H1 (cell line): ENCODE measurements at regions not wholly inside any gene's neighbourhood (a gene's known extent, or its start where the extent isn't known, plus 50 kb on each side); places are given as distances from the start of the nearest gene placed in this dataset.

Experiments
- CTCF ChIA-PET: fragments of 300-600 bp; sonication (Branson Sonifier 250); formaldehyde crosslinking; loops from one replicate; lab custom pipeline; 2021; ENCODE audit not compliant: partially characterized antibody; lab: Charles Lee
- POLR2A ChIA-PET: fragments of 300-600 bp; sonication (Branson Sonifier 250); formaldehyde crosslinking; loops from one replicate; lab custom pipeline; 2021; ENCODE audit warnings: inconsistent platforms; ENCODE audit not compliant: partially characterized antibody; lab: Charles Lee
- DNase-seq, 2 experiments: peaks; one replicate each; pipeline versions ENCODE4 v3.0.0 to v3.0.0-alpha.2; 2010 to 2022; ENCODE audit warnings: low spot score in 2 of 2, low read depth in 1 of 2, mixed read lengths in 1 of 2
- FAIRE-seq: peaks from 2 replicates; lab custom pipeline; 2011; peaks lifted over from hg19 to GRCh38; lab: Jason Lieb, UNC
- H2AFZ ChIP-seq: 2 replicates; pipeline ENCODE4 v1.8.1; 2012; ENCODE audit warnings: low read length, inconsistent platforms
- H2AK5ac ChIP-seq: 2 replicates; pipeline ENCODE4 v1.6.1; 2013; ENCODE audit warnings: low read depth, low read length
- H2BK120ac ChIP-seq: replicated peaks from 2 replicates; pipeline ENCODE3; 2013; ENCODE audit warnings: low read depth, low read length, inconsistent platforms
- H2BK12ac ChIP-seq: 2 replicates; pipeline ENCODE4 v1.6.1; 2013; ENCODE audit warnings: low read depth, low read length
- H2BK15ac ChIP-seq: 2 replicates; pipeline ENCODE4 v1.6.1; 2013; ENCODE audit warnings: low read length
- H2BK20ac ChIP-seq: 2 replicates; pipeline ENCODE4 v1.6.1; 2013; ENCODE audit warnings: low read length
- H2BK5ac ChIP-seq: 2 replicates; pipeline ENCODE4 v1.6.1; 2013; ENCODE audit warnings: low read depth, low read length
- H3K14ac ChIP-seq: 2 replicates; pipeline ENCODE4 v1.6.1; 2013; ENCODE audit warnings: inconsistent platforms; ENCODE audit not compliant: insufficient read length
- H3K18ac ChIP-seq: 2 replicates; pipeline ENCODE4 v1.6.1; 2013; ENCODE audit warnings: low read length; ENCODE audit errors: extremely low read depth
- H3K23ac ChIP-seq: 2 replicates; pipeline ENCODE4 v1.6.1; 2013; ENCODE audit warnings: inconsistent platforms; ENCODE audit not compliant: insufficient read length
- H3K23me2 ChIP-seq: 2 replicates; pipeline ENCODE4 v1.6.1; 2013; ENCODE audit warnings: low read depth, low read length
- H3K27ac ChIP-seq: 2 replicates; pipeline ENCODE4 v1.6.1; 2011; ENCODE audit warnings: low read depth, low read length, inconsistent platforms
- H3K27me3 ChIP-seq, 4 experiments: replicated peaks in 1 of 4; 1 replicate in 1 of 4; 2 replicates in 3 of 4; pipeline versions ENCODE4 v1.6.1 to v1.8.1; 2011 to 2013; ENCODE audit warnings: low read length in 3 of 4, mild to moderate bottlenecking in 3 of 4, inconsistent platforms in 2 of 4, mixed read lengths in 2 of 4, moderate library complexity in 1 of 4; ENCODE audit not compliant: control insufficient read depth in 3 of 4, insufficient read depth in 3 of 4; ENCODE audit errors: extremely low read depth in 1 of 4
- H3K36me3 ChIP-seq, 4 experiments: 2 replicates each; pipeline versions ENCODE4 v1.6.1 to v1.8.1; 2011 to 2013; ENCODE audit warnings: mild to moderate bottlenecking in 4 of 4, low read length in 3 of 4, moderate library complexity in 2 of 4, control low read depth in 1 of 4, inconsistent platforms in 1 of 4; ENCODE audit not compliant: insufficient read depth in 4 of 4, control insufficient read depth in 2 of 4
- H3K4ac ChIP-seq: replicated peaks from 2 replicates; pipeline ENCODE3; 2013; ENCODE audit warnings: low read length, low read depth, mixed read lengths, inconsistent platforms; ENCODE audit not compliant: insufficient read length
- H3K4me1 ChIP-seq, 4 experiments: replicated peaks in 1 of 4; 1 replicate in 1 of 4; 2 replicates in 3 of 4; pipeline versions ENCODE4 v1.6.1 to v1.8.1; 2011 to 2013; ENCODE audit warnings: low read length in 3 of 4, inconsistent platforms in 2 of 4, mixed read lengths in 1 of 4; ENCODE audit not compliant: insufficient read depth in 4 of 4, control insufficient read depth in 3 of 4
- H3K4me2 ChIP-seq, 2 experiments: 2 replicates each; pipeline versions ENCODE4 v1.6.1 to v1.8.1; 2011 to 2013; ENCODE audit warnings: low read depth in 2 of 2, low read length in 2 of 2, control low read depth in 1 of 2, inconsistent platforms in 1 of 2, mild to moderate bottlenecking in 1 of 2; ENCODE audit not compliant: insufficient read depth in 1 of 2
- H3K4me3 ChIP-seq, 4 experiments: fragments of 200-600, 300-600 bp in 1 of 4; sonication (generic), shearing (Covaris generic), sonication (Bioruptor Twin) in 1 of 4; 2 replicates each; pipeline versions ENCODE4 v1.5.1 to v1.8.1; 2011 to 2016; ENCODE audit warnings: low read length in 4 of 4, low read depth in 3 of 4, control low read depth in 2 of 4, inconsistent platforms in 2 of 4, mild to moderate bottlenecking in 2 of 4, mixed read lengths in 1 of 4, moderate library complexity in 1 of 4; ENCODE audit not compliant: insufficient read depth in 2 of 4; ENCODE audit errors: extremely low read depth in 1 of 4
- H3K56ac ChIP-seq: replicated peaks from 2 replicates; pipeline ENCODE3; 2013; ENCODE audit warnings: low read depth, mild to moderate bottlenecking, mixed read lengths, low read length, inconsistent platforms; ENCODE audit not compliant: insufficient read length
- H3K79me1 ChIP-seq: 2 replicates; pipeline ENCODE4 v1.6.1; 2013; ENCODE audit warnings: low read depth, low read length, control low read depth
- H3K79me2 ChIP-seq, 2 experiments: 2 replicates each; pipeline versions ENCODE4 v1.6.1 to v1.8.1; 2012 to 2013; ENCODE audit warnings: low read length in 2 of 2, mild to moderate bottlenecking in 2 of 2, inconsistent platforms in 1 of 2; ENCODE audit not compliant: insufficient read depth in 2 of 2, control insufficient read depth in 1 of 2
- H3K9ac ChIP-seq, 4 experiments: replicated peaks in 1 of 4; 1 replicate in 1 of 4; 2 replicates in 3 of 4; pipeline versions ENCODE4 v1.6.1 to v1.8.1; 2011 to 2013; ENCODE audit warnings: low read depth in 3 of 4, low read length in 3 of 4, control low read depth in 2 of 4, mild to moderate bottlenecking in 2 of 4, moderate library complexity in 2 of 4, inconsistent platforms in 1 of 4; ENCODE audit errors: extremely low read depth in 1 of 4
- H3K9me3 ChIP-seq, 2 experiments: 2 replicates each; pipeline versions ENCODE4 v1.6.1 to v1.8.1; 2012 to 2013; ENCODE audit warnings: mild to moderate bottlenecking in 2 of 2, moderate library complexity in 2 of 2, control low read depth in 1 of 2, inconsistent platforms in 1 of 2, low read depth in 1 of 2, low read length in 1 of 2, mixed read lengths in 1 of 2; ENCODE audit not compliant: insufficient read depth in 2 of 2
- H4K20me1 ChIP-seq, 2 experiments: replicated peaks in 1 of 2; 2 replicates each; pipeline versions ENCODE3 to v1.8.1; 2011 to 2013; ENCODE audit warnings: inconsistent platforms in 2 of 2, low read length in 2 of 2, mild to moderate bottlenecking in 1 of 2; ENCODE audit not compliant: insufficient read depth in 2 of 2, control insufficient read depth in 1 of 2
- H4K5ac ChIP-seq: 2 replicates; pipeline ENCODE4 v1.6.1; 2013; ENCODE audit warnings: low read length, low read depth, mixed read lengths, inconsistent platforms; ENCODE audit not compliant: insufficient read length
- H4K8ac ChIP-seq: 2 replicates; pipeline ENCODE4 v1.8.0; 2013; ENCODE audit warnings: mild to moderate bottlenecking, moderate library complexity, low read length, inconsistent platforms; ENCODE audit not compliant: insufficient read depth; ENCODE audit errors: extremely low read depth
- H4K91ac ChIP-seq: replicated peaks from 2 replicates; pipeline ENCODE3; 2013; ENCODE audit warnings: low read length, mixed read lengths, inconsistent platforms; ENCODE audit not compliant: insufficient read length
- BCL11A ChIP-seq, 2 experiments: IDR thresholded peaks; one replicate each; pipeline ENCODE4 v1.6.1; 2011; ENCODE audit warnings: low read depth in 2 of 2, low read length in 2 of 2, mild to moderate bottlenecking in 2 of 2
- EP300 ChIP-seq, 2 experiments: IDR thresholded peaks; 1 replicate in 1 of 2; 2 replicates in 1 of 2; pipeline ENCODE4 v1.6.1; 2011 to 2012; ENCODE audit warnings: low read depth in 2 of 2, low read length in 2 of 2, mild to moderate bottlenecking in 2 of 2, borderline replicate concordance in 1 of 2, inconsistent platforms in 1 of 2, moderate library complexity in 1 of 2
- FOSL1 ChIP-seq: IDR thresholded peaks from 2 replicates; pipeline ENCODE4 v1.6.1; 2011; ENCODE audit warnings: mild to moderate bottlenecking, low read depth, low read length, moderate library complexity; ENCODE audit not compliant: insufficient read depth
- HDAC6 ChIP-seq: IDR thresholded peaks from one replicate; pipeline ENCODE4 v1.7.1; 2012; ENCODE audit warnings: low read depth, mild to moderate bottlenecking, inconsistent platforms, low read length, moderate library complexity
- MAFK ChIP-seq: IDR thresholded peaks from 2 replicates; pipeline ENCODE4 v1.6.1; 2012; ENCODE audit warnings: low read depth, mild to moderate bottlenecking, improper control_type of control experiment, low read length
- SIX5 ChIP-seq: IDR thresholded peaks from 2 replicates; pipeline ENCODE4 v1.6.1; 2011; ENCODE audit warnings: mild to moderate bottlenecking, low read depth, low read length
- WGBS, 2 experiments: shearing (Covaris generic) in 1 of 2; methylation state at CpG; one replicate each; pipeline versions ENCODE4 v1.1.6 to v1.1.7; 2013 to 2015; ENCODE audit warnings: low lambda C conversion rate in 2 of 2, mixed read lengths in 2 of 2, inconsistent platforms in 1 of 2, low coverage in 1 of 2, missing lambda C conversion rate in 1 of 2; ENCODE audit not compliant: insufficient replicate concordance in 2 of 2, insufficient coverage in 1 of 2, insufficient read length in 1 of 2; ENCODE audit errors: extremely low coverage in 1 of 2, missing lambda C conversion rate in 1 of 2; 5-methylcytosine and 5-hydroxymethylcytosine counted together
- TF ChIP-seq, protein P1 (sequence below): IDR thresholded peaks from 2 replicates; pipeline ENCODE4 v1.6.1; 2011; ENCODE audit warnings: low read depth, mild to moderate bottlenecking, low read length; ENCODE audit not compliant: insufficient read depth
- TF ChIP-seq, protein P2 (sequence below): IDR thresholded peaks from 2 replicates; pipeline ENCODE4 v1.6.1; 2012; ENCODE audit warnings: inconsistent platforms

DNA sequence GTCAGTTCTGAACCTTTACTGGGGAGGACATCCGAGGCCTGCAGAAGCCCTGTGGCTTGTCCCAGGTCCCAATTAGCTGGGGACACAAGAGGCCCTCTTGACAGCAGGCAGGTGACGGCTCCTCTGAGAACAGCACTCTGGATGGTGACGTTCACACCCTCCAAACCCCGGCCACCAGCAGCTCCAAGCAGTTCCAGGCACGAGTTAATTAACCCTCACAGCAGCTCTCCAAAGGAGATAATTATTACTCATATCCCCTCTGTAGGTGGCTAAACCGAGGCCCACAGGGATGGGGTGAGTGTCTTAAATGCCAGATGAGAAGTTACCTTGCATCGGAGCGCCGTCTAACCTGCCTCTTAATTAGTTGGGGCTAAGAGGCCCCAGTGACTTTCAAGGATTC is 168.9 kb upstream of the CIBAR2 start:
- H2BK5ac ChIP-seq, result no peak overlapping the region
- H3K4ac ChIP-seq, result no peak overlapping the region
- no peaks in the 10 kb centered on the region for H3K27me3 ChIP-seq
- 92% methylated on average over 9 of the region's 9 CpGs; no CpG with 5 or more reads in 1 of the 2 experiments for WGBS, 2 experiments
- no peak overlapping the region for H3K23ac ChIP-seq
- TF ChIP-seq EP300 (IDR thresholded peaks at IDR 0.05; ENCODE audit: borderline replicate concordance in 1 of 2, low read depth in 2 of 2, low read length in 2 of 2) (no peak), SIX5 (no peak), FOSL1 (no peak), MAFK (no peak), HDAC6 (no peak), BCL11A (IDR thresholded peaks at IDR 0.05; ENCODE audit: low read depth in 2 of 2, low read length in 2 of 2) (no peak)
- TF ChIP-seq, protein P1, sequence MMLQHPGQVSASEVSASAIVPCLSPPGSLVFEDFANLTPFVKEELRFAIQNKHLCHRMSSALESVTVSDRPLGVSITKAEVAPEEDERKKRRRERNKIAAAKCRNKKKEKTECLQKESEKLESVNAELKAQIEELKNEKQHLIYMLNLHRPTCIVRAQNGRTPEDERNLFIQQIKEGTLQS, result no peak
- TF ChIP-seq, protein P2, sequence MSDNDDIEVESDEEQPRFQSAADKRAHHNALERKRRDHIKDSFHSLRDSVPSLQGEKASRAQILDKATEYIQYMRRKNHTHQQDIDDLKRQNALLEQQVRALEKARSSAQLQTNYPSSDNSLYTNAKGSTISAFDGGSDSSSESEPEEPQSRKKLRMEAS, result no peak
- H2AFZ ChIP-seq, result no peak overlapping the region
- H2BK15ac ChIP-seq, result no peak overlapping the region
- H2AK5ac ChIP-seq, result no peak overlapping the region
- H2BK12ac ChIP-seq, result no peak overlapping the region
- FAIRE-seq (no peak), DNase-seq (no peak)
- no peaks in the 10 kb centered on the region for H3K23me2 ChIP-seq
- H3K36me3 ChIP-seq, result no peaks in the 10 kb centered on the region
- H4K20me1 ChIP-seq, result peaks cover 3 to 19% of the 10 kb centered on the region in 2 experiments
- no peak overlapping the region for H3K18ac ChIP-seq
- H2BK120ac ChIP-seq, result no peak overlapping the region
- H3K9ac ChIP-seq, result no peak overlapping the region
- no peak overlapping the region for H4K91ac ChIP-seq
- H3K4me3 ChIP-seq, result no peak overlapping the region
- no peaks in the 10 kb centered on the region for H3K9me3 ChIP-seq
- H3K79me1 ChIP-seq, result no peaks in the 10 kb centered on the region
- peaks cover 0 to 15% (median 5%) of the 10 kb centered on the region in 4 experiments; a peak in 6 of 7 replicates for H3K4me1 ChIP-seq
- no peak overlapping the region for H3K14ac ChIP-seq
- H4K8ac ChIP-seq, result peak overlapping the region; percentile 35; the same call in 1 of the 2 replicates
- no peak overlapping the region for H3K27ac ChIP-seq
- POLR2A ChIA-PET, result no interaction called here
- no peak overlapping the region for H2BK20ac ChIP-seq
- no peaks in the 10 kb centered on the region for H3K79me2 ChIP-seq
- no peak overlapping the region for H3K4me2 ChIP-seq
- H4K5ac ChIP-seq, result no peak overlapping the region
- no peak overlapping the region for H3K56ac ChIP-seq
- CTCF ChIA-PET, result interaction anchor here (0.6 to 9.9 kb wide), 8 partner anchors 10 to 210 kb away, joined by 3 to 165 read pairs (median 4); no protein-coding TSS in a partner anchor
